Activated CD4-positive, alpha-beta T cell treated with anti-CD3 and anti-CD28 coated beads, Interleukin-2, Interleukin-4, amounts not matched to agents 100 ng/mL and 50 ng/mL, durations not matched to agents 16 hours and 8 hours (primary cell): ENCODE measurements at regions not wholly inside any gene's neighbourhood (a gene's known extent, or its start where the extent isn't known, plus 50 kb on each side); places are given as distances from the start of the nearest gene placed in this dataset.
"Not testable (repeated sequence)": the region's sequence is repeated elsewhere in the genome, so short reads cannot be mapped to it uniquely, and the experiment has no call there.

ENCODE experiments used
- DNase-seq: peaks from one replicate; pipeline ENCODE4 v3.0.0-alpha.2; 2020; ENCODE audit warnings: low spot score

DNA sequence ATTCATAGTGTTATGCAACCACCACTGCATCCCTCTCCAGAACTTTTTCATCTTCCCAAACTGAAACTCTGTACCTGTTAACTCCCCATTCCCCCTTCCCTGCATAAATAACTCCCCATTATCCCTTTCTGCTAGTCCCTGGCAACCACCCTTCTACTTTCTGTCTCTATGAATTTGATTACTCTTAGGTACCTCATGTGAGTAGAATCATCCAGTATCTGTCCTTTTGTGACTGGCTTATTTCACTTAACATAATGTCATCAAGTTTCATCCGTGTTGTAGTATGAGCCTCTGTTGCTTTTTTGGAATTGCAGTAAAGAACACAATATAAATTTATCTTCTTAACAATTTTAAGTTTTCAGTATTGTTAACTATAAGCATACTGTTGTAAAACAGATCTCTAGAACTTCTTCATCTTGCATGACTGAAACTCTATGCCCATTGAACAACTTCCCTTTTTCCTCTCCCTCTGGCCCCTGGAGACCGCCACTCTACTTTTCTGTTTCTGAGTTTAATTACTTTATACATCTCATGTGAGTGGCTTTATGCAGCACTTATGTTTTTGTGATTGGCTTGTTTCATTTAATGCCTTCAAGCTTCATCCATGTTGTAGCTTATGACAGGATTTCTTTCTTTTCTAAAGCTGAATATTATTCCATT, 87.3 kb upstream of the ABCC4 start:
- DNase-seq = no peak

DNA sequence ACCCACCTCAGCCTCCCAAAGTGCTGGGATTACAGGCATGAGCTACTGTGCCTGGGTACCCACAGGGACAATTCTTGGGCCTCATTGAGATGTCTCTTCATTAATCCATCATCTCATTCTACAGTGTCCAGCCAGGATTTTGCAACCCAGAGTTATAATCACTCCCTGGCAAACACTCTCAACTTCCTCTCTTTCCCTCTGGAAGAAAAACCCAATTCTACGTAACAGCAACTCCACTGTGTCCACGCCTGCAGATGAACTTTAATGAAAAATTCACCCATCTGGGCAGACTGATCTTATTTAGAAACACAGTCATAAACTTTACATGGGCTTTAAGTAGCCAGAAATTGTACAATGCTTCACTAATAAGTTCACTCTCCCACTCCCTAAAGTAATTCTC, 90.1 kb upstream of the ABCC4 start:
- DNase-seq = no peak

DNA sequence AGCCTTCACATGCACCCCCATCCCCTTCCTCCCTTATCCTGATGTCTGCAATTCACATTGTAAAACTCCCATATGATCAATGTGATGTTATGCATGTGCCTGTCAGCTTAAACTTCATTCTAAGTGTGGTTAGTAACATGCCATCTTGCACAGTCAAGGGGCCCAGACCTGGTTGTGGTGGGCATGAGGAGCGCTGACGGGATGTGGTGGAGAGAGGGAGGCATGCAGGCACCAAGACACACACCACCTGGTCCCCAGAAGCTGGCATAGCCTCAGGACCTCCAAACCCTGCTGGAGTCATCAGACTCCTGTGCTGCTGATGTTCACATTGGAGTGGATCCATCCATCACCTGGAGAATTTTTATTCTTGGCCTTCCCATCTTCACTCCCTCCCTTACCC, 90.5 kb upstream of the ABCC4 start:
- DNase-seq = no peak

DNA sequence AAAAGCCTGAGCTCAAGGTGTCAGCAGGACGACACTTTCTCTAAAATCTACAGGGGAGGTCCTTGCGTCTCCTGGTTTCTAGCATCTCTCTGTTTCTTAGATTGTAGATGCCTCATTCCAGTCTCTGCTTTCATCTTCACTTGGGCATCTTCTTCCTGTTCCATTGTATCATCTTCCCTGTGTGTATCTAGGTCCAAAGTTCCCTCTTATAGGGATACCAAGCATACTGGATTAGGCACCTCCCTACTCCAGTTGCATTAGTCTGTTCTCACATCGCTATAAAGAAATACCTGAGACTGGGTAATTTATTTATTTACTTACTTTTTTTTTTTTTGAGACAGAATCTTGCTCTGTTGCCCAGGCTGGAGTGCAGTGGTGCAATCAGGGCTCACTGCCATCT, 91.3 kb upstream of the ABCC4 start:
- no peak for DNase-seq

DNA sequence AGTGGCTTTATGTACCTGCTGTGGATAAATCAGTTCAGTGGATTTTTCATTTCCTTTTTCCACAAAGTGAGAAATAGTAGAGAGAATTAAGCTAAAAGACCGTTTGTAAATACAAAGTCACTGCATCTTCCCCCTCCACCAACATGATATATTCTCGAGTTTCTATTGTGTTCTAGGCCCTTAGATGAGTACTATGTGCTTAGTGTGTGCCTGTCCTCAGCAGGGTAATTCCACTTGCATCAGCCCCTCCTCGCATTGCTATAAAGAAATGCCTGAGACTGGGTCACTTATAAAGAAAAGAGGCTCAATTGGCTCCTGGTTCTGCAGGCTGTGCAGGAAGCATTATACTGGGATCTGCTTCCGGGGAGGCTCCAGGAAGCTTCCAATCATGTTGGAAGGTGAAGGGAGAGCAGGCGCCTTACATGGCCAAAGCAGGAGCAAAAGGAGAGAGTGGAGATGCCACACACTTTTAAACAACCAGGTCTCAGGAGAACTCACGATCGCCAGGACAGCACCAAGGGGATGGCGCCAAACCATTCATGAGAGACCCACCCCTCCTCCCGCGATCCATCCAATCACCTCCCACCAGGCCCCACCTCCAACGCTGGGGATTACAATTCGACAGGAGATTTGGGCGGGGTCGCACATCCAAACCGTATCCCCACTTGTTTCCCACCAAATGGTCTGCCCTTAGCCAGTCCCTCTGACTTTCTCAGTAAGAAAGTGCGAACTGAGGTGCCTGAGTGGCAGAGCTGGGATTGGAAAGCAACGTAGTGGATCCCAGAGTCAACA, 102.3 kb upstream of the ABCC4 start:
- no peak for DNase-seq

DNA sequence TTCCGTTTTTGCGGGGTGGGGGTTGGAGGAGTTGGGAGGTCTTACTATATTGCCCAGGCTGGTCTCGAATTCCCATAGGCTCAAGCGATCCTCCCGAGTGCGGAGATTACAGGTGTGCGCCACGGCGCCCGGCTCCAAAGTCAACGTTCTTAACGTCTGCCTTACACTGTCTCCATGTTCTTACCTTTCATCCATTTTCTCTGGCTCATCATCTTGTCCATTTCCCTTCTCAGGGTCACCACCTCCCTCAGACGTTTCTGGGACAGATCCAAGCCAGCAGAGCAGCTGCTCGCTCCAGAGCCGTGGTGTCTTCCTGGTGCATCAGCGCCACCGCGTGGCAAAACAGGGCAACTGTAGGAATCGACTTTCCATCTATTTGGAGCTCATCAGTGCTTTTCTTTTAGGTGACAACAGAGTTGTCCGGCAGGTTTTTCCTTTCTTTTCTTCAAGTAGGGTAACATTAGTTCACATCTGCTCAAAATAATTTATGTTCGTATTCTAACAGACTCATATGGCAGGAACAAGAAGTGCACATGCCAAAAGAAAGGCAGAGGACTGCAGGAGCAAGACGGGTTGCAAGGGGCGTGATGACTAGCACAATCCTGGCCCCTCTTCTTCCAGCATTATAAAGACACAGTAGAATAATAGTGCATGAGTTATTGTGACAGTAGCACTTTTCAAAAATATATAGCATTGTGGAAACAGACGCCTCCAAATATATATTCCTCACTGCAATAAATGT, 103.1 kb upstream of the ABCC4 start:
- DNase-seq = peak; percentile 81

DNA sequence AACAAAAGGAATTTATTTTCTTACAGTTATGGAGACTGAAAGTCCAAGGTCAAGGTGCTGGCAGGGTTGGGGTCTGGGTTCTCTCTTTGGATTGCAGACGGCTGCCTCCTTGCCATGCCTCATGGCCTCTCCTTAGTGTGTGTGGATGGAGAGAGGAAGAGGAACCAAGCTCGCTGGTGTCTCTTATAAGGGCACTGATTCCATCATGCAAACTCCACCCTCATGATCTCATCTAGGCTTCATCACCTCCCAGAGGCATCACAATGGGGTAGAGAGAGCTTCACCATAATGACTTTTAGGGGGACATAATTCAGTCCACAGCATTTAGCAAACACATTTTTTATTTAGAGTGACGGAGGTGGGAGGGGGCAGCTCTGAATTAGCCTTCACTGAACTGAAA, 104.9 kb upstream of the ABCC4 start:
- no peak for DNase-seq

DNA sequence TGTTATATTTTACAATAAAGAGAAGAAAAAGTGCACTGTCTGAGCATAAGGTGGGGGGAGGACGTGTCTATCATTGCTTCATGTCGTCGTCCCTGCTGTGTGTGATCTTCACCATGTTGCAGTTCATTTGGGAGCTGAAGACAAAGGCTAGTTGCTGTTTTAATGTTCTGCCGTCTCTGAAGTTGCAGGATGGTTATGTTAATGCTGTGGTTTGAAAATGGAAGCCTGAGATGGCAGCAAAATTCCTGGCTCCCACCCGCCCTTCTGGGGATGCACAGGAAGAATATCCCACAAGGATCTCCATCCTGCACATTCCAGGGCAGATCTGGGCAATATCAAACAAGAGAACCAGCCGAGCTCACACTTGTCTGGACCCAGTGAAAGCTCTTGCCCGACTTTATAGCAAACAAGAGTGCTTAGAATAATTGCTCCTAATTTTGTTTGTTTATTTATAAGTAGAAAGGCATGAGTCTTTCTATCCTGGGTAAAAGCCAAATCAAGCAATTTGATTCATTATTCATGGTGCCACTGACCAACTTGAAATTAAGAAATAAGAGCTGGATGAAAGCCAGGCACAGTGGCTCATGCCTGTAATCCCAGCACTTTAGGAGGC, 110.3 kb upstream of the ABCC4 start:
- DNase-seq = no peak

DNA sequence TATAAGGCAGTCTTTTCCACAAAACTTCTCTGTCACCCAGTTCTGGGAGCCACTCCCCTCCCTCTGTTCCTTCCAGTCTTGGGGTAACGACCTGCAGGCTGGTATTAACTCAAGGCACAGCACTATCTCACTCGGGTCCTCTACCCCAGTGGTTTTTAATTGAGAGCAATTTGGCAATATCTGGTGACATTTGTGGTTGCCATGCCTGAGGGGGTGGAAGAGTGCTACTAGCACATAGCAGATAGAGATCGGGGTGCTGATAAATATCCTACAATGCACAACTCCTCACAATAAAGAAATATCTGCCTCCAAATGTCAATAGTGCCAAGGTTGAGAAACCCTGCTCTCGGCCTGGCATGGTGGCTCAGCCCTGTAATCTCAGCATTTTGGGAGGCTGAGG, 117.7 kb upstream of the ABCC4 start:
- DNase-seq = no peak

DNA sequence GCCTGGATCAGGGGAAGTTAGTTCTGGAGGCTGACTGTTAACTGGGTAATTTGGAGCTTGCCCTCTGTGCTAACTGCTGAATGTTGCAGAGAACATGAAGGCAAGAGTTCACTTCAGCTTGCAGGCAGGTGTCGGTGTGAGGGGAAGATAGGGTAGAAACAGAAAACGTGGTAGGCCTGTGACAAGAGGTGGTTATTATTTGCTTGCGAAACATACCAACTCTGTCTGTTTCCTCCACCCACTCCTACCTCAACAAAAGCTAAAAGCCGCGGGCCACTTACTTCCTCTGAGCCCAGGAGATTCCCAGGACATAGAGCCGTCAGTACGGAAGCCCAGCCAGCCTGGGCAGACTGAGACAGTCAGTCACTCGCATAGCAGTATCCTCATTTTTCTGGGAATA, 119.2 kb upstream of the ABCC4 start:
- no peak for DNase-seq

DNA sequence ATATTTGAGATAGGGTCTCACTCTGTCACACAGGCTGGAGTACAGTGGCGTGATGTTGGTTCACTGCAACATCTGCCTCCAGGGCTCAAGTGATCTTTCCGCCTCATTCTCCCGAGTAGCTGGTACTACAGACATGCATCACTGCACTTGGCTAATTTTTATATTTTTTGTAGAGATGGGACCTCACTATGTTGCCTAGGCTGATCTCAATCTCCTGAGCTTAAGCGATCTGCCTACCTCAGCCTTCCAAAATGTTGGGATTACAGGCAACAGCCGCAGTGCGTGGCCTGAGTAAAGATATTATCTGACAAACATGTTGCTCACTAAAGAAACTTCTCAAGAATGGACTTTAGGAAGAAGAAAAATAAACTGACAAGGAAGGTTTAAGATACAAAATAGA, 125.4 kb upstream of the ABCC4 start:
- no peak for DNase-seq

DNA sequence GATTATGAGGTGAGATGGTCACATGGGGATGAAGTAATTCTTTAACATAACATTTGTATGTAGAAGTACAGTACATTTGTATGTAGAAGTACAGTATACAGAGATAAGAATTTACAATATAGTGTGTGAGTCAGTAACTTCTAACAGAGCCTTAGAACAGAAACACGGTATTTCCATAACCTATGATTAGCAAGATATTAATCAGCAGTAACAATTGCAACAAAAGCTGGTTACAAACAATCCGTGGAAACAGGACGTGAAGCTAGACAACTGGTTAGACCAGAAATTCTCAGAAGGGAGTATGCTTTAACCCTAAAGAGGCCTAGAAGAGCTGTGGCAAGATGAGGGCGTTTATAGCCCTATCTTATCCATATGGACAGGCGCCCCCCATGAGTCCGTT, 122.0 kb upstream of the CLDN10 start:
- DNase-seq = not testable (repeated sequence)

DNA sequence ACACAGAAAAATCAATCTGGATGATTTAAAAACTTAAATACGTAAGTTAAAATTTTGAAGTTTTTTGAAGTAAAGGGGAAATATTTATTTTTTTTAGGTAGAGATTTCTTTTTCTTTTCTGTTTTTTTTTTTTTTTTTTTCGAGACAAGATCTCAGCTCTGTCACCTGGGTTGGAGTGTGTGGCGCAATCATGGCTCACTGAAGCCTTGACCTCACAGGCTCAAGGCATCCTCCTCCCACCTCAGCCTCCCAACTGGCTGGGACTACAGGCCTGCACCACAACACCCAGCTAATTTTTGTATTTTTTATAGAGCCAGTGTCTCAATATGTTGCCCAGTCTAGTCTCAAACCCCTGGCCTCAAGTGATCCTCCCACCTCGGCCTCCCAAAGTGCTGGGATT, 120.4 kb upstream of the CLDN10 start:
- DNase-seq = no peak

DNA sequence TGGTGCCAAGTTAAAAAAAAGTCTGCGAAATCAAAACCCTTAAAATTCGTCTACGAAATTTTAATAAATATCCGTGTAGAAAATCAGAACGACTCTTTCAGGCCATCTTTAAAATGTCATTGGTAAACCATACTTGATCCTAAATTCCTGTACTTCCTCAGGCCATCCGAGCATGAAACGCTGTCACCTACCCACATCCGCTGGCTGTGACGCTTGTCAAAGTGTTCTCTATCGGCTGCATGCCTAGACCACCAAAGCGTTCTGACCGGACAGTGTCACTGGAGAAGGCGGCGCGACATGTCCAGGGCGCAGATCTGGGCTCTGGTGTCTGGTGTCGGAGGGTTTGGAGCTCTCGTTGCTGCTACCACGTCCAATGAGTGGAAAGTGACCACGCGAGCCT, 119.0 kb upstream of the CLDN10 start:
- no peak for DNase-seq

DNA sequence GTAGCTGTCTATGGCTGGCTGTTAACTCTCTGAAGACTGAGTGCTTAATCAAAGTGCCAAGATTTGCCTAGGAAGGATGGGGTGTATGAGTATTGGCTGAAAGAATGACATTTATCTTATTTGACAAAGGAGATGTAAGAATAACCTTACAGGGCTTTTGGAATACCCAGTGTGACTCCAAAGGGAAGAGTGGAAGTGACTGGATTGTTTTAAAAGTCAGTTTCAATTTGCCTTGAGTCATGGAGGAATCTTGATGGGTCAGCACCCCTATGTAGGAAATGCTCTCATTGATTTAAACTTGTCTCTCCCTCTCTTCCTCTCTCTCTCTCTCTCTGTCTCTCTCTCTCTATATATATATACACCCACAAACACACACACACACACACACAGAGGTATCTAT, 118.4 kb upstream of the CLDN10 start:
- DNase-seq = no peak

DNA sequence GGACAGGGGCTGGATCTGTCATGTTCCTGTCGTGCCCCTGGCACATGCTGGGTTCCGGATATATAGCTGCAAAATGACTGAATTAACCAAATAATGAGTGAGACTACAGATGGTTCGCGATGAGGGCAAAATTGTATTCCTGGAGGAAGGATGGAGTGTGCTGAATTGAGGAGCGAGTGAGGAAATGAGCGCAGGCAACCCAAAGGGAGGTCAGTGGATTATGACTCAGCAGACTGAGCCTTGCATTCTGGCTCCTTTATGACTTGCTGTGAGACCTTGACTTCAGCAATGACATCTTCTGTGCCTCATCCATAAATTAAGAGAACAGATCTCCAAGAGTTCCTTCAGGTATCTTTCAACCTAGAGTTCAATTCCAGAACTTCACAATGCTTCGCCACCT, 115.0 kb upstream of the CLDN10 start:
- DNase-seq = no peak

DNA sequence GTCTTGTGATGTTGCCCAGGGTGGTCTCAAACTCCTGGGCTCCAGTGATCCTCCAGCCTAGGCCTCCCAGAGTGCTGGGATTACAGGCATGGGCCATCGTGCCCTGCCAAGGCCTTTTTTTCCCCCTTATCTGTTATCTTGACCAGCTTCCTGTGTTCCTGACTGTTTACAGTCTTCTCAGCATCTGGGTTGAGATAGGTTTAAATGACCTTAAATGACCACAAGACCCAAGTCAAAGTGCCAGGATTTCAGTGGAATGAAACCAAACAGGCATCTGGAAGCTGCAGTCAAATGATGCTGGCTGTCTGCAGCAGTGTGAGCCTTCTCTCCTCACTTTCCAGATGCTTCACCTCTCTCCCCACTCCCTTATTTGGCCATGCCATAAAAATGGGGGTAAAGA, 114.2 kb upstream of the CLDN10 start:
- DNase-seq = no peak

DNA sequence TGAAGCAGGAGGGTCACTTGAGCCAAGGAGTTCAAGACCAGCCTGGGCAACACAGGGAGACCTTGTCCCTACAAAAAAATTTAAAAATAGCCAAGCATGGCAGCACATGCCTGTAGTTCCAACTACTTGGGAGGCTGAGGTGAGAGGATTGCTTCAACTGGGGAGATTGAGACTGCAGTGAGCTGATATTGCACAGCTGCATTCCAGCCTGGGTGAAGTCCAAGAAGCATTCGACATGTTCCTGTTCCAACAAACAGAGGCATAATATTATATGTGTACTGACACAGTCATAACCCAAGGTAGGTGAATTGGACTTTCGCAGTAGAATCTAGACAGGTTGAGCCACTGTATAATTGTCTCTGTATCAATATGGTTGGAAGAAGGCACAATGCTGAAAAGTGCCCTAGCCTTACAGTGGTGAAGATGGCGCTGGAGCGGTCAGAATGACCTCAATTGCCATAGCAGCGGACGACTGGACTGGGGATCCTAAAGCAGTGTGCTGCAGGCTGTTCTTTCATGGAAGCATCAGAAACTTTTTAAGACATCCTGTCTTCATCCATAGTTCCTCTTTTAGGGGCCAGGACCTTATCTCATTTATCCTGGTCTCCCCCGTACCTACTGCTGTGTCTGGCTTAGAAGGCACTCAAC, 112.0 kb upstream of the CLDN10 start:
- no peak for DNase-seq

DNA sequence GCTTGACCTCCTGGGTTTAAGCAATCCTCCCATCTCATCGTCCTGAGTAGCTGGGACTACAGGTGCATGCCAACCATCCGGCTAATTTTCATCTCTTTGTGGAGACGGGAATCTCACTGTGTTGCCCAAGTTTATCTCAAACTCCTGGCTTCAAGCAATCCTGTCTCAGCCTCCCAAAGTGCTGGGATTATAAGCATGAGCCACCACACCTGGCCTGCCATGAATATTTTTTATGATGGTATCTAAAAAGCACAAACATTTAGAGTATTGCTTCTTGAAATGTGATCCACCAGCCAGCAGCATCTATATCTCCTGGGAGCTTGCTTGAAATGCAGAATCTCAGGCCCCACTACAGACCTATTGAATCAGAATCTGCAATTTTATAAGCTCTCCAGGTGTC, 111.2 kb upstream of the CLDN10 start:
- DNase-seq = no peak

DNA sequence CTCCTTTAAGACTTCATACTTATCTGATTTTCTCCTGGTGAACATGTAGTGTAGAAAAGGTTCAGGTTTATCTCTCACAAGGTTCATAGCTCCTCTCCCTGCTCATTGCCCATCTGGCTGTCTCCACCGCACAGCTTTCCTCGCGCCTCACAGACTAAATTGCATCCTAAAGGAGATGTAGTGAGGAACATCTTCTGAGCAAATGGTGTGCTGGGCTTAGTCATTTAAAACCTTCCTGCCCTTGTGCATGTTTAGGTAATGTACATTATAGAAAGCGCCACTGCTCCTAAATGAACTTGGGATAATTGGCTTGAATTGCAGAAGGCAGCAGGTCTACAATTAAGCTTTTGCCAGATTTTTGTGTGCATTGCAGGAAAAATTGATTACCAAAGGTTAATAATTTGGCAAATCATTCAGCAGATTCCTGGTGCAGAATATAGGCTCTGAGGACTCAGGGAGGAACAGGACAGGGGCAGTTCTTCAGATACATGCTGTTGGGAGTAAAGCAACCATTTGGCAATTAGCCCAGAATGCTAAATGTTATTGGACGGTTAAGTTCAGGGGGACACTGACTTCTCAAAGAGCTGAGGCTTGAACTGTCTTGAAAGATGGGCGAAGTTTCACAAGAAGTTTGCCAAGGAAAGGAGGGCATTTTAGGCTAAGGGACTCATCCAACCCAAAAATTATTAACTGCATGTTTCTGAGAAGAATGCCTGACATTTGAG, 108.4 kb upstream of the CLDN10 start:
- DNase-seq = no peak

DNA sequence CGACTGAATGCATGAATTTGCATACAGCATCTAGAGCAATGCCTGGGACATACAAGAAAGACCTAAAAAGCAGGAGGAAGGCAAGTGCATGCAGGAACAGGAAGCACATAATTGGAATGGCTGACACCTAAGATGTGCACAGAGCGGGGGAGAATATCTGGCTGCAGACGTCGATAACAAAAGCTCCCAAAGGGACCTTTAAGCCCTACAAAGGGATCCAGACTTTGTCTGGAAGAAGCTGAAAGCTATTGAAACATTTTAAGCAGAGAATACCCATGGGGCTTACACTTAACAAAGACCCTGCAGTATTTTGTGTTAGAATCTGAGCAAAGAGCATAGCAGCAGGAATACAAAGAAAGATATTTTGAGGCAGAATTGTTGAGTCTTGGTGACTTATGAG, 107.4 kb upstream of the CLDN10 start:
- DNase-seq = no peak

DNA sequence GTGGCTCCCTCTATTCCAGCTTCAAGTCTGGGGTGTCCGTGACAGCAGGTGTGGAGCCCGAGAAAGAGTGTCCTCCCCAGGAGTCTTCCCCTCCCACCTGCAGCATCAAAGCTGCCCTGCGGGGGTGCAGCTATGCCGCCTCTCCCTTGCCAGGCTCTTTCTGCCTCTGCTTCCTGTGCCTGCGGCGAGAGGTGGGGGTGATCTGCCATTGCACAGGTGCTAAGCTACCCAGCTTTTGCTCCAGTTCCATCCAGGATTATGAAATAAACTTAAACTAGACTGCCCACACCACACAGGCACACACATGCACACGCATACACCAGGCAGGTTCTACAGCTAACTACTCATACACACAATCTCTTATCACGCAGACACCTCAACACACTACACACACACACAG, 104.7 kb upstream of the CLDN10 start:
- no peak for DNase-seq
